Activated naive CD8-positive, alpha-beta T cell treated with anti-CD3 and anti-CD28 coated beads, Interleukin-2, amount 10 ng/mL, durations not matched to agents 7 days and 5 days (primary cell): ENCODE measurements at regions not wholly inside any gene's neighbourhood (a gene's known extent, or its start where the extent isn't known, plus 50 kb on each side); places are given as distances from the start of the nearest gene placed in this dataset. TPM values are rescaled to one million over a fixed set of nuclear protein-coding genes. Genes with fewer than 3 reads are reported as not detected.

Experiments
- ATAC-seq: fragments of 150-1000 bp; cut with Tn5 transposase; one replicate; pipeline ENCODE4 v1.10.0; 2021; ENCODE audit warnings: low read depth, moderate library complexity
- POLR2A ChIA-PET: fragments of 350-600 bp; sonication (Branson Sonifier 250); formaldehyde crosslinking; loops from one replicate; lab custom pipeline; 2021; ENCODE audit warnings: antibody characterized with exemption; lab: Charles Lee
- DNase-seq: peaks from one replicate; pipeline ENCODE4 v3.0.0; 2021
- H3K27ac Mint-ChIP-seq: one replicate; pipeline ENCODE4 v1.8.0; 2022; ENCODE audit warnings: mild to moderate bottlenecking, mixed read lengths
- H3K27me3 Mint-ChIP-seq: one replicate; pipeline ENCODE4 v1.8.0; 2022; ENCODE audit warnings: mild to moderate bottlenecking, moderate library complexity, mixed read lengths
- H3K36me3 Mint-ChIP-seq: one replicate; pipeline ENCODE4 v1.8.0; 2021; ENCODE audit warnings: mild to moderate bottlenecking, mixed read lengths
- H3K4me1 Mint-ChIP-seq: one replicate; pipeline ENCODE4 v1.8.0; 2021; ENCODE audit warnings: mixed read lengths
- H3K4me3 Mint-ChIP-seq: one replicate; pipeline ENCODE4 v1.8.0; 2022; ENCODE audit warnings: mild to moderate bottlenecking, moderate library complexity, mixed read lengths
- H3K9me3 Mint-ChIP-seq: one replicate; pipeline ENCODE4 v1.8.0; 2021; ENCODE audit warnings: mixed read lengths
- microRNA-seq: library from miRNA; unstranded; fragments of <30 nt; microRNA quantifications from one replicate; pipeline ENCODE4 v1.2.0, GENCODE V29; 2022

- Mint-ChIP-seq H3K27me3 (no peaks in the 10 kb centered on the region), H3K4me1 (no peaks in the 10 kb centered on the region), H3K27ac (no peak overlapping the region), H3K36me3 (no peaks in the 10 kb centered on the region), H3K4me3 (no peak overlapping the region), H3K9me3 (peaks cover 13% of the 10 kb centered on the region)
- POLR2A ChIA-PET, result no interaction called here
- DNase-seq (no peak), ATAC-seq (no peak)
Measured at GRCh38 chr4:29390921-29391320, 1329.2 kb upstream of the PCDH7 start.

GRCh38 chr4:29405116-29405515 is 1315.1 kb upstream of the PCDH7 start:
- no peak for ATAC-seq
- Mint-ChIP-seq H3K36me3 (no peaks in the 10 kb centered on the region), H3K9me3 (no peaks in the 10 kb centered on the region), H3K4me3 (no peak overlapping the region), H3K27ac (no peak overlapping the region), H3K27me3 (no peaks in the 10 kb centered on the region), H3K4me1 (no peaks in the 10 kb centered on the region)
- POLR2A ChIA-PET, result no interaction called here
- no peak for DNase-seq

GRCh38 chr4:29415771-29416170 is 1304.4 kb upstream of the PCDH7 start:
- ATAC-seq (no peak), DNase-seq (no peak)
- no peaks in the 10 kb centered on the region for H3K4me1 Mint-ChIP-seq
- H3K4me3 Mint-ChIP-seq, result no peak overlapping the region
- no peaks in the 10 kb centered on the region for H3K9me3 Mint-ChIP-seq
- POLR2A ChIA-PET, result no interaction called here
- H3K27ac Mint-ChIP-seq, result no peak overlapping the region
- H3K27me3 Mint-ChIP-seq, result no peaks in the 10 kb centered on the region
- H3K36me3 Mint-ChIP-seq, result no peaks in the 10 kb centered on the region

GRCh38 chr4:29423836-29424721 is 1296.1 kb upstream of the PCDH7 start:
- Mint-ChIP-seq H3K36me3 (no peaks in the 10 kb centered on the region), H3K27me3 (no peaks in the 10 kb centered on the region), H3K27ac (no peak overlapping the region), H3K9me3 (no peaks in the 10 kb centered on the region), H3K4me1 (no peaks in the 10 kb centered on the region), H3K4me3 (no peak overlapping the region)
- POLR2A ChIA-PET, result no interaction called here
- ATAC-seq (no peak), DNase-seq (no peak)

GRCh38 chr4:29453303-29453820 is 1266.8 kb upstream of the PCDH7 start:
- H3K4me1 Mint-ChIP-seq, result no peaks in the 10 kb centered on the region
- H3K27ac Mint-ChIP-seq, result no peak overlapping the region
- no peak for DNase-seq
- no peak for ATAC-seq
- H3K9me3 Mint-ChIP-seq, result peaks cover 9% of the 10 kb centered on the region
- H3K4me3 Mint-ChIP-seq, result no peak overlapping the region
- POLR2A ChIA-PET, result no interaction called here
- H3K27me3 Mint-ChIP-seq, result no peaks in the 10 kb centered on the region
- no peaks in the 10 kb centered on the region for H3K36me3 Mint-ChIP-seq

- Mint-ChIP-seq H3K4me1 (no peaks in the 10 kb centered on the region), H3K27ac (no peak overlapping the region), H3K36me3 (no peaks in the 10 kb centered on the region), H3K27me3 (no peaks in the 10 kb centered on the region), H3K4me3 (no peak overlapping the region), H3K9me3 (peaks cover 9% of the 10 kb centered on the region)
- ATAC-seq (no peak), DNase-seq (no peak)
- POLR2A ChIA-PET, result no interaction called here
Measured at GRCh38 chr4:29459926-29460325, 1260.2 kb upstream of the PCDH7 start.

GRCh38 chr4:29467044-29467717 is 1253.0 kb upstream of the PCDH7 start:
- ATAC-seq (no peak), DNase-seq (no peak)
- H3K4me3 Mint-ChIP-seq, result no peak overlapping the region
- H3K9me3 Mint-ChIP-seq, result peaks cover 5% of the 10 kb centered on the region
- no peaks in the 10 kb centered on the region for H3K36me3 Mint-ChIP-seq
- H3K4me1 Mint-ChIP-seq, result no peaks in the 10 kb centered on the region
- no peaks in the 10 kb centered on the region for H3K27me3 Mint-ChIP-seq
- no peak overlapping the region for H3K27ac Mint-ChIP-seq
- POLR2A ChIA-PET, result no interaction called here

Small RNAs in the stretch of these regions (microRNA-seq; reads per million reads assigned to microRNA genes)
- gene MIR4275, result not detected
